Activated CD8-positive, alpha-beta memory T cell treated with anti-CD3 and anti-CD28 coated beads for 36 hours (primary cell): ENCODE measurements at regions not wholly inside any gene's neighbourhood (a gene's known extent, or its start where the extent isn't known, plus 50 kb on each side); places are given as distances from the start of the nearest gene placed in this dataset.
"Not testable (repeated sequence)": the region's sequence is repeated elsewhere in the genome, so short reads cannot be mapped to it uniquely, and the experiment has no call there.

ENCODE experiments used
- CTCF ChIA-PET: fragments of 350-600 bp; sonication (Branson Sonifier 250); formaldehyde crosslinking; loops from one replicate; lab custom pipeline; 2021; ENCODE audit warnings: antibody characterized with exemption; lab: Charles Lee
- POLR2A ChIA-PET: fragments of 350-600 bp; sonication (Branson Sonifier 250); formaldehyde crosslinking; loops from one replicate; lab custom pipeline; 2021; ENCODE audit warnings: antibody characterized with exemption; lab: Charles Lee

- ChIA-PET POLR2A (no interaction called here), CTCF (no interaction called here)
Observed at GRCh38 chr3:187491371-187491770, 123.2 kb downstream of the RTP4 start.

- ChIA-PET CTCF (no interaction called here), POLR2A (no interaction called here)
Observed at GRCh38 chr3:187490366-187490765, 122.2 kb downstream of the RTP4 start.

GRCh38 chr3:187484547-187485295 lies 116.5 kb downstream of the RTP4 start:
- CTCF ChIA-PET = no interaction called here

GRCh38 chr3:187481426-187481825 lies 113.2 kb downstream of the RTP4 start:
- CTCF ChIA-PET = no interaction called here
- POLR2A ChIA-PET = no interaction called here

More at GRCh38 chr3:187484547-187485295, 116.5 kb downstream of the RTP4 start:
- POLR2A ChIA-PET = no interaction called here

- CTCF ChIA-PET, POLR2A ChIA-PET: not testable (repeated sequence)
Observed at GRCh38 chr3:187475613-187476012, 107.4 kb downstream of the RTP4 start.

- POLR2A ChIA-PET = no interaction called here
- CTCF ChIA-PET = no interaction called here
Observed at GRCh38 chr3:187473778-187474406, 105.7 kb downstream of the RTP4 start.

GRCh38 chr3:187466306-187466705 lies 98.1 kb downstream of the RTP4 start:
- CTCF ChIA-PET, POLR2A ChIA-PET: not testable (repeated sequence)

- ChIA-PET POLR2A (no interaction called here), CTCF (no interaction called here)
Observed at GRCh38 chr3:187465503-187465902, 97.3 kb downstream of the RTP4 start.

GRCh38 chr3:187464682-187465081 lies 96.5 kb downstream of the RTP4 start:
- POLR2A ChIA-PET = no interaction called here
- CTCF ChIA-PET = no interaction called here

- POLR2A ChIA-PET = no interaction called here
- CTCF ChIA-PET = no interaction called here
Observed at GRCh38 chr3:187458921-187459320, 90.7 kb downstream of the RTP4 start.

- ChIA-PET POLR2A (no interaction called here), CTCF (no interaction called here)
Observed at GRCh38 chr3:187458383-187458782, 90.2 kb downstream of the RTP4 start.

GRCh38 chr3:187456250-187456649 lies 88.1 kb downstream of the RTP4 start:
- CTCF ChIA-PET = no interaction called here
- POLR2A ChIA-PET = no interaction called here

GRCh38 chr3:187454085-187454815 lies 86.1 kb downstream of the RTP4 start:
- CTCF ChIA-PET = no interaction called here

GRCh38 chr3:187450431-187451190 lies 82.4 kb downstream of the RTP4 start:
- ChIA-PET POLR2A (no interaction called here), CTCF (interaction anchor here (0.9 kb wide), 1 partner anchor 131 kb away, joined by 4 read pairs; no protein-coding TSS in a partner anchor)

More at GRCh38 chr3:187454085-187454815, 86.1 kb downstream of the RTP4 start:
- POLR2A ChIA-PET = no interaction called here

GRCh38 chr3:187448674-187449073 lies 80.5 kb downstream of the RTP4 start:
- POLR2A ChIA-PET = no interaction called here
- CTCF ChIA-PET = no interaction called here

GRCh38 chr3:187447737-187448136 lies 79.6 kb downstream of the RTP4 start:
- POLR2A ChIA-PET = no interaction called here

GRCh38 chr3:187445356-187445755 lies 77.2 kb downstream of the RTP4 start:
- ChIA-PET CTCF (no interaction called here), POLR2A (no interaction called here)

More at GRCh38 chr3:187447737-187448136, 79.6 kb downstream of the RTP4 start:
- CTCF ChIA-PET = no interaction called here

GRCh38 chr3:187434524-187434923 lies 66.3 kb downstream of the RTP4 start:
- POLR2A ChIA-PET = no interaction called here
- CTCF ChIA-PET = no interaction called here

GRCh38 chr3:187430576-187430975 lies 62.4 kb downstream of the RTP4 start:
- POLR2A ChIA-PET = no interaction called here
- CTCF ChIA-PET = no interaction called here
